Mucosa of gallbladder (tissue), 1 donor: ENCODE measurements at regions not wholly inside any gene's neighbourhood (a gene's known extent, or its start where the extent isn't known, plus 50 kb on each side); places are given as distances from the start of the nearest gene placed in this dataset.
"Not testable (repeated sequence)": the region's sequence is repeated elsewhere in the genome, so short reads cannot be mapped to it uniquely, and the experiment has no call there.

ENCODE experiments used
- DNase-seq: peaks from one replicate; pipeline ENCODE4 v3.0.0-alpha.2; 2020; ENCODE audit warnings: low spot score
- donor health status: DM: no; HTN: no; CAD: no.

DNA sequence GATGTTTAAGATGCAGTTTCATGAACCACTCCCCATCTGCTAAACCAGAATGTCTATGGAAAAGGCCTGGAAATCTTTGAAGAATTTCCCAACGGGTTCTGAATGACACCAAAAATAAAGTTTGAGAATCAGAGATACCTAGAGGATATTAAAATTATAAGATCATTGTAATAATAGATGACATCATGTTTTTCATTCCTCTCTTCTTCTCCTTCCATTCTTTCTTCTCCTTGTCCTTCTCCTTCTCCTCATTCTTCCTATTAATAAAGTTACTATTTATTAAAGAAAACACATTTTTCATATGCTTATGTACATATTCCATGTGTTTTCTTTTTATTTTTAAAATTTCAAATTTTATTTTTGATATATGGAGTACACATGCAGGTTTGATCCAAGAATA is 1449.4 kb downstream of the LRFN5 start:
- DNase-seq: no peak

DNA sequence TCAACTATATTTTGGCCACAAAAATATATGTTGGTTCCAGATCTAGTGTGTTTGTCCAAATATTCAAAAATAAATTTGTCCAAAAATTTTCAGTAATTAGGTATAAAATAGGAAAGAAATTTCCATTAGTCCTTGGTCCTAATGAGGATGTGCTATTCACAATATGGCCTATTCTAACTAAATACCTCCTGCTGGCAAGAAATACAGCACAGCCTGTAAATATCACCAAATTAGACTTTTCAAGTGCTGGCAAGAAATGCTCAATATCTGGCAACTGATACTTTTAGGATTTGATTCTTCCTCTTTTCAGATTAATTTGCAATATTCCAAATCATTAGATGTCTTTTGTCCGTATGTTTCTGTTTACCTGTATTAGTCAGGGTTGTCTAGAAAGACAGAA is 1446.2 kb downstream of the LRFN5 start:
- DNase-seq: no peak

DNA sequence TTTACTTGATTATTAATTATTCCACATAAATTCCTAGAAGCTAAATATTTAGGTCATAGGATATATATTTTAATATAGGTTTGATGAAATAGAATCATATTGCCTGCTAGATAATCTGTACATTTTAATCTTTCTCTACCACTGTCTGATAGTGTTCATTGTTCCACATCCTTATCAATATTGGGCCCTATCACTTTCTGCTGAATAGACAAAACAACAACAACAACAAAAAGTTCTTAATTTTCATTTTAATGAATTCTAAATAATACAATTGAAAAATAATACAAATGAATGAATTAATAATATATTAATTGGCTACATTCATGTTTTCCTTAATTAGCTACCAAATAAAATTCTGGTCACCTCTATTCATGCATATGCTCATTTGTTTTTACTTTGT is 1437.2 kb downstream of the LRFN5 start:
- no peak for DNase-seq

DNA sequence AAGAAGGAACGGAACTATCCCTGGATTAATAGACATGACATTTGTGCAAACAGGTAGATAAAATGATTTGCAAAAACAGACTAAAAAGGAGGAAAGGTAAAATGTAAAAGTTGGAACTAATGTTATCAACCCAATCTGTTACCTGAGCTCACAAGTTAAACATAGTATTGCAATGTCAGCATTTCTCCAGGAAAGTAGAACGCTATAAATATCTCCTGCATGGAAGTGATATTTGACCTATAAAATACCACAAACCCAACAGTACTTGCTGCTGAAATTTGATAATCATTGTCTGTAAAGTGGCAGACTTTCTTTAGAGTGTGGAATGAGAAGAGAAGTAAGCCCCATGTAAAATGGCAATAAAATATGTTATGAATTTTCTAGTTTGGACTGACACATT is 1435.7 kb downstream of the LRFN5 start:
- no peak for DNase-seq

DNA sequence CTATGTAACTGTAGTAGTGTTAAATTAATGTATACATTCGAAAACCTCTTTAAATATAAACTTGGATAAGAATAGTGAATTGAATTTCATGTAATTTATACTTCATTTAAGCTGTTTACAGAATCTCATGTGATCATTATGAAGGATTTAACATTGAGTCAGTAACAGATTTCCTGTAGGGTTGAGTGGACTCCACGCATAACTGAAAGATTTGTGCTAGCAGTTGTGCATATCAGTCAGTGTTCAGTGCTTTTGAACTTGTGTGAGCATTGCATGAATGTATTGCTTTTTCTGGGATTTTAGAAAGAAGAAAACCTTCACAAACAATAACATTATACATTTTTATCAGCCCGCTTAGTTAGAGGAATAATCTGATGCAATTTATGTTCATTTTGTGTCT is 1435.3 kb downstream of the LRFN5 start:
- no peak for DNase-seq

DNA sequence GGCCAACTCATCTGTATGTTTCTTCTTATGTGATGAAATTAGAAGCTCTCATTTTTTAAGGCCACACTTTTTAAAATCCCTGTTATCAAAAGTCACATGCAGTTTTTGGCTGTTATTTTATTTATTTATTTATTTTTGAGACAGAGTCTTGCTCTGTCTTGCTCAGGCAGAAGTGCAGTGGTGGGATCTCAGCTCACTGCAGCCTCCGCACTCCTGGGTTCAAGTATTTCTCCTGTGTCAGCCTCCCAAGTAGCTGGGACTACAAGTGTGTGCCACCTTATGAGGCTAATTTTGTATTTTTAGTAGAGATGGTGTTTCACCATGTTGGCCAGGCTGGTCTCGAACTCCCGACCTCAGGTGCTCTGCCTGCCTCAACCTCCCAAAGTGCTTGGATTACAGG is 1434.5 kb downstream of the LRFN5 start:
- no peak for DNase-seq

DNA sequence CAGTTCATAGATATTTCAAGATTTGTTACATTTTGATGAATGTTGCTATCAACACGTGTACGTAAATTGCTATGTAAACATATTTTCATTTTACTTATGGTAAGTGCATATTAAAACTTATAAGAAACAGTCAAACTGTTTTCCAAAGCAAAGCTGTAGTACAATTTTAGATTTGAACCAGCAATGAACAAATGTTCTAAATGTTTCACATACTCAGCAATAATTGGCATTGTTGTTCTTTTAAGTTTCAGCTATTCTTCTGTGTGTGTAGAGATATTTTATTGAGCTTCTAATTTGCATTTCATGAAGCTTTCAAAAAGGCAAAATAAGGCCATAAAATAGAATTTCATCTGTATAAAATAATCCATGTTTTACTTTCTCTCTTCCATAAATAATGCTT is 1433.2 kb downstream of the LRFN5 start:
- DNase-seq: no peak

DNA sequence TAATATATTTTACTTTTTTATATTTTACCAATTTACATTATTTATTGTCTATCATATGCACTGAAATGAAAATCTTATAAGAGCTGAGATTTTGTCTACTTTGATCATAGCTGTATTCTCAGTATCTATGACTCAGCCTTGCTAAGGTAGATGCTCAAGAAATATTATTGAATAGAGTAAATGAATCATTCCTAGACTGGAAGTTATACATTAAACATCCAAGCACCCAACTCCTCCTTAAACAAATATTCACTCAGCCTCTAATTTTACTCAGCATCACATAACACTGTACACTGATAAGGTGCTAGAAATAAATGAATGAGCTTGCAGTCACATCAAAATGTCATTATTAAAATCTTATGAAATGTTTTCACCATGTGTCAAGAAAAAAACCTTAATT is 1424.9 kb downstream of the LRFN5 start:
- DNase-seq: no peak

DNA sequence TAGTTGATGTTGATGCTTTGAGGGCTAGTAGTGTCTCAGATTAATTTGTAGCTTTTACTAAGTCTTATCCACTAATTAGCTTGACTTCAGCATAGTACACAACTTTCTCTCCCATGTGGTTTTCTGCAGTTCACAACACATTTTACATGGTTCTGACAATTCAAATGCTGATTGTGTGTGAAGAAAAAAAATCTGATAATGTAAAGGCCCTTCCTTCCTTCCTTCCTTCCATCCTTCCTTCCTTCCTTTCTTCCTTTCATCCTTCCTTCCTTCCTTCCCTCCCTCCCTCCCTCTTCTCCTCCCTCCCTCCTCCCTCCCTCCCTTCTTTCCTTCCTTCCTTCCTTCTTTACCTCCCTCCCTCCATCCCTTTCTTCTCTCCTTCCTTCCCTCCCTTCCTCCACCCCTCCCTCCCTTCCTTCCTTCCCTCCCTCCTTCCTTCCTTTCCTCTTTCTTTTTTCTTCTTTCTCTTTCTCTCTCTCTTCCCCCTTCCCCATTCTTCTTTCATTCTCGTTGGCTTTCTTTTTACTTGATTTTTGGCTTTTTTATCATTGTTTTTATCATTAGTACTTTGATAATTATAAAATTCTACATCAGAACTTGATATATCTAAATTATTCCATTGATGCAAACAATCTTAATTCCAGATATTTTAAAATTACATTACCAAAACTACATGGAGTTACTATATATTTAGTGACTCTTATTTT is 1415.6 kb downstream of the LRFN5 start:
- no peak for DNase-seq

DNA sequence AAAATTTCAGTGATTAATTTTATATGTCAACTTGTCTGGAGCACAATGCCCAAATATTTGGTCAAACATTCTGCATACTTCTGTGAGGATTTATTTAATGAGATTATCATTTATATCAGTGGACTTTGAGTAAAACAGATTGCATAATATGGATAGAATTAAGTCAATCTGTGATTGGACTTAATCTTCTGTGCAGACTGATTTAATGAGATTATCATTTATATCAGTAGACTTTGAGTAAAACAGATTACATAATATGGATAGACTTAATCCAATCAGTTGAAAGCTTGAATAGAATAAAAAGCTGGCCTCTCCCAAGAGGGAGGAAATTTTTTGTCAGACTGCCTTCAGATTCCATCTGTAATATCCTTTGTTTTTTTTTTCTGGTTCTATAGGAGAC is 1413.2 kb downstream of the LRFN5 start:
- no peak for DNase-seq

DNA sequence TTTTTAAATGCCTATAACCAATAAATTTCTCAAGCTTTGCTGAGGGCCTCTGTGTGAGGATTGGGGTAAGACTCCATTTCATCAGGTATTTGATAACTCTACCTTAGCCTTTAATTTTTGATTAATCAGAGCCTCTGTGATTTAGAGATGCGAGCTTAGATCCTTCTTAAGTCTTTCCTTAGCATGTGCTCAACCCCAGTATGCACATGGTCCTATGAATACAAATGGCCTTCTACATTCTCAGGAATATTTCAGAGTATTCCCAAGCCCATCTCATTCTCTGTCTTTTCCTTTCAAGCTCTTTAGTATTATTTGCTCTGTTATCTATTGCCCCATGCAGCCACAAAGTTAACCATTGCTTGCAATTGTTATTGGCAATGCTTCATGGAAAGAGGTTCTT is 1407.7 kb downstream of the LRFN5 start:
- DNase-seq: no peak

DNA sequence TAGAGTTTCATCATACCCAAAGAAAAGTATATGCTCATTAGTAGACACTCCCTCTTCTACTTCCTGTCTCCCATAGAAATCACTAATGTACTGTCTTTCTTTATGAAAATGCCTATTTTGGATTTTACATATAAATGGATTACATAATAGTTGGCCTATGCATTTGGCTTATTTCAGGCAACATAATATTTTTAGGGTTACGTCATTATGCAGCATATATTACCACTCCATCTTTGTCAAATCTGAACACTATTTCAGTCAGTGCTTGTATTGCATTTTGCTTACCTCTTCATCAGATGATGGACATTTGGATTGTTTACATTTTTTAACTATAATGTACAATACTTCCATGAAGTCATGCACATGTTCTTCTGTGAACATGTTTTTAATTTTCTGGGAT is 1406.1 kb downstream of the LRFN5 start:
- DNase-seq: no peak

DNA sequence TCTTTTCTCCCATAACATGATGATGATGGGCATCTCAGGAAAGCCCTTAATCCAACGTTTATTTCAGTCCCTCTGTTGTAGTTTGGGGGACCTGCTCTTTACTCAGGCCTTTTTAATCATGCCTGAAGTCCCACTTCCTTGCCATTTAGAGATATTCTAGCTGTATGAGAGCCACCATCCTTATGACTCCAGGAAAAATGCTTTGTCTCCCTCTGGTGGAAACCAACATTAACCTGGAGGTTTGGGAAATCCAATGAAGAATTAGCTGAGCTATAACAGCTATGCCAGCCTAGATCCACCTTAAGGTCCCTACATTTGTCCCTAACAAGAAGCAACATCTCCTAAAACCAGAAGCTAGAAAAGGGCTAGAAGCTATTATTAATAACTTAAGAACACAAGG is 1399.1 kb downstream of the LRFN5 start:
- DNase-seq: no peak

DNA sequence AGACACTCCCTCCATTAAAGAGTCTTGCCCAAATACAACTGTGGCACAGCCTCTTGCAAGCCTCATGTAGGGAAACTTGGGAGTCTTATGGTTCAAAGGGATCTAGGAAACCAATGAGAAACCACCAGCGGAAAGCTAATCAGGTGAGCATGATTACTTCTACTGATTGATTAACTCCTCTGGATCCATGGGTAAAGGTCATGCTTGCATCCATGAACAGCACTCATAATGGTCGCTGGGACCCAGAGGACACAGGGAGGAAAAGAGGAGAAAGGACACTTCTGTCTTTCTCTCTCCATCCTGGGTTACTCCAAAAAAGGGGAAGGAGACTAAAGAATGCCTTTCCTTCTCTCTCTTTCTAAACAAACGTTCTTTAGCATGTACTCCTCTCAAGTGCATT is 1397.2 kb downstream of the LRFN5 start:
- no peak for DNase-seq

DNA sequence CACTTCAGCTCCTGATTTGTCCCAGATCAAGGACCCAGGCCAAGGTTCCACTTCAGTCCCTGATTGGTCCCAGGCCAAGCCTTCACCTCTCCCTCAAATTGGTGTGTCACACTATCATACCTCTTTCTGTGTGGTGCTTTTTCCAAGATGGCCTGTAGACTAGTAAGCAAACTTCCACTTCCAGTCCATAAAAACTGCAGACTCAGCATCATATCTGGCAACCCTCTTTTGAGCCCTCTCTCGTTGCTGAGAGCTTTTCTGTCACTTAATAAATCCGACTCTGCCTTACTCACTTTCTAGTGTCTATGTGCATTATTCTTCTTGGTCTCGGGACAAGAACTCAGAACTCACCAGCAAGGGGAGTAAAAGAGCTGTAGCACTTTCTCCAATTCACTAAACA is 1395.1 kb downstream of the LRFN5 start:
- no peak for DNase-seq

DNA sequence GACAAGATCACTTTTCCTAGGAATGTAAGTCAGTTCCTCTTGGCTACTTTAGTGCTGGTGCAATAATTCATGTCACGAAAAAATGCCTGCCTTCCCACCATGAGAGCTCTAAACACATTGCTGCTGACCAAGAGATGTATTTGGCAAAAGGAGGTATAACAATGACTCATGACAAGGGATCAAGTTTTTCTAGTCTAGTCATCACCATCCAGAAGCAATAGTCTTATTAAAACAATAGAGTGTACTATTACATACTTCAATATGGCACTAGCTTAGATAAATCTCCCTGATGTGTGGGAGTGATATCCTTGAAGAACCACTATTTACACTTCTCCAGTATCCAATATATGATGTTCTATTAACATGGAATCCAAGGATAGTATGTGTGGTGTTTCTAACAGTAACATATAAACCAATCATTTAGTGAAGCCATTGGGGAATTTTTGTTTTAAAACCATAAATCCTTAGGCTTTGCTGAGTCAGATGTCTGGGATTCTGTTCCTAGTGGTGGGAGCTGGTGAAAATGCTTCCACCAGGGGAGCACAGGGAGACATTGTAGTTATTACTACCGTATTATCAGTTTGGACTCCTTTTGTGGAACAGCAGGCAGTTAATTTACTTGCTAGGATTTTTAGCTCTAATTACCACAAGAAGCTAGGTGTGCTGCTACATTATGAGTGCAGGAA is 1387.5 kb downstream of the LRFN5 start:
- DNase-seq: no peak

DNA sequence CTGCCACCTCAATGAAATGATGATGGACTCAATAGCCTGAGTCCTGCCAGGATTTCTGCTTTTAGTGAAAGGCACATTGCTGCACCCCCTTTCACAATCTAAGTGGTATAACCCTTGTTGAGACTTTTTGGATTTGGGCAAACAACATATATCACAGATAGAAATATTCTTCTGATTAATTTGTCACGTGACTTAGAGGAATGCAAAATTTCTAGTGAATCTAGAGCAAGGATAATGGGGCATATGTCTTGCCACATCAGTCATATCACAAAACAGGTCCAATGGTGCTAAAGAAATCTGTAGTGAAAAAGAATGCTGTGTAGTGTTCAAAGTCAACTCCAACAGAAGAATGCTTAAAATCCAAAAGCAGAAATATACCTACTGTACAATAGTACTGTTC is 1386.3 kb downstream of the LRFN5 start:
- no peak for DNase-seq

DNA sequence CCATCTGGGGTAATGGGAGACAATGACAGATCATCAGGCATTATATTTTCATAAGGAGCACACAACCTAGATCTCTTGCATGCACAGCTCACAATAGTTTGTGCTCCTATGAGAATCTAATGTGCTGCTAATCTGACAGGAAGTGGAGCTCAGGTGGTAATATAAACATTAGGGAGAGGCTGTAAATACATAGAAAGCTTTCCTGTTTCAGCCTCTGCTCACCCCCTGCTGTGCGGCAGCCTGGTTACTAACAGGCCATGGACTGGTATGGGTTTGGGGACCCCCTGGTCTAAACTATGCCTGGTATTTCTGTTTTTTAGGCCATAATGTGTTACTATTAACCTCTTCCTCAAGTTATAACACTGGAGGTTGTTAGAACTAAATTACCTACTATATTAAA is 1373.7 kb downstream of the LRFN5 start:
- no peak for DNase-seq

DNA sequence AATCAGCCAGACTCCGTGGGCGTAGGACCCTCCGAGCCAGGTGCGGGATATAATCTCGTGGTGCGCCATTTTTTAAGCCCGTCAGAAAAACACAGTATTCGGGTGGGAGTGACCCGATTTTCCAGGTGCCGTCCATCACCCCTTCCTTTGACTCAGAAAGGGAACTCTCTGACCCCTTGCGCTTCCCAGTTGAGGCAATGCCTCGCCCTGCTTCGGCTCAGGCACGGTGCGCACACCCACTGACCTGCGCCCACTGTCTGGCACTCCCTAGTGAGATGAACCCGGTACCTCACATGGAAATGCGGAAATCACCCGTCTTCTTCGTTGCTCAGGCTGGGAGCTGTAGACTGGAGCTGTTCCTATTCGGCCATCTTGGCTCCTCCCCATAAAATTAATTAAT is 1366.5 kb downstream of the LRFN5 start:
- not testable (repeated sequence) for DNase-seq

DNA sequence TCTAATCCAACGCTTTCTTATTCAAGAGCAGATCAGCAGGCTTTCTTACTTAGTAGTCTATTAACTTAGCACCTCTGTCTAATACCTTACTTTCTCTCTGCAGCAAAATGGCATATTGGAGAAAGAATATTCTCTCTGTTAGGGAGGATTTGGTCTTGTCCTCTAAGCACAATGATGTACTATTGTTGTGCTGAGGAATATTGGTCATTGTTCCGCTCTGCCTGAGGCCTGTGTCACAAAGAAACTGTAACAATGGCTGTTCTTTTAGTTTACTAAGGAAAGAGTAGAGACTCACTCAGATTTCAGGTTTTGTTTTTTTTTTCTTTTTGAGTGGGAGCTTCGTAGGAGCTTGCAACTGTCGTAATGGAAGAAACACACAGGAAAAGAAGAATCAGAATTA is 1358.8 kb downstream of the LRFN5 start:
- no peak for DNase-seq

DNA sequence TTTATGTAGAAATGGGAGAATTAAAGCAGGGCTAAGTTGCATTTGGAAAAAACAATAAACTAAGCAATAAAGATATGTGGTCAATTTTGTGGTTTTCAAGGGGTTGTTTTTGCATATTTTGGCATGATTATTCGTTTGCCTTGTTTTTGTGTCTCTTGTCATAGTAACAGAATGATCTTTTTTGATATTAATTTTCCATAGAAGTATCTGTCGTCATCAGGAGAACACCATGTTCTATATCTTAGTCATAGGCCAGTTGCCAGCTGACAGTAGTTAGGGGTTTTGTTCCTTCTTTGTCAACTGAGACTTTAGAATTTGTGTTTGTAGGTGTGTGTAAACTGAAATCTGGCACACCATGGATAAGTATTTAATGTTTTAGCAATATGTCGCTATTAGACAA is 1354.8 kb downstream of the LRFN5 start:
- no peak for DNase-seq

DNA sequence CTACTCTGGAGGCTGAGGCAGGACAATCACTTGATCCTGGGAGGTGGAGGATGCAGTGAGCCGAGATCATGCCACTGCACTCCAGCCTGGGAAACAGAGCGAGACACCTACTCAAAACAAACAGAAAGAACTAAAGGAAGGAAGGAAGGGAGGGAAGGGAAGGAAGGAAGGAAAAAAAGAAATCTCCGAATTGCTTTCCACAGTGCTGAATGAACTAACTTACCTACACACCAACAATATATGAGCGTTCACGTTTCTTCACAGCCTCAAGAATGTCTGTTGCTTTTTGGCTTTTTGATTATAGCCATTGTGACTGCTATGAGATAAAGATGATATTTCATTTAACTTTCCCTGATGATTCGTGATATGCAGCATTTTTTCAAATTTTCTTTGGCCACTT is 1343.7 kb downstream of the LRFN5 start:
- no peak for DNase-seq

DNA sequence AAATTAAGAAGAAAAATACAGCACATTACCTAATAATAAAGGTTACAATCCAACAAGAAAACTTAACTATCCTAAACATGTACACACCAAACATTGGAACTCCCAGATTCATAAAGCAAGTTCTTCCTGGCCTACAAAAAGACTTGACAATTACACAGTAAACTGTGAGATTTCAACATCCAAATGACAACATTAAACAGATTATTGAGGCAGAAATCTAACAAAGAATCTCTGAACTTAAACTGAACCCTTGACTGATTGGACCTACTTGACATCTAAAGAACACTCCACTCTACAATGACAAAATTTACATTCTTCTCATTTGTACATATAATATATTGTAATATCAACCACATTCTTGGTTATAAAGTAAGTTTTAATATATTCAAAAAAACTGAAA is 1341.3 kb downstream of the LRFN5 start:
- no peak for DNase-seq

DNA sequence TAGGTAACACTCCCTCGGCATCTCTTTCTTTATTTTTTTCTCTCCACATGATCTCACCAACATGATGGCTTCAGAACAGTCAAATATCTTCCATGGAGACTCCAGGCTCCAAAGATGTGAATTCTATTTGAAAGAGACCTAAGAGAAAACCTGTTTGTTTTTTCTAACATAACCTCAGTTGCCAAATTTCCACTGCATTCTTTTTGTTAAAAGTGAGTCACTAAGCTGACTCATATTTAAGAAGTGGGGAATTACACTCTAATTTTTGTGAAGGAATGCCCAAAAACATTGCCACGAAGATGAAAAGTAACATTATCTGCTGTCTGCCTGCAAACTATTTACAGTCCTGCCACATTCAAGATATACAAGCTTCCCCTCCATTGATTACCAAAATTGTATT is 1337.6 kb downstream of the LRFN5 start:
- no peak for DNase-seq
